SK-MEL-5 (cell line): ENCODE measurements at regions not wholly inside any gene's neighbourhood (a gene's known extent, or its start where the extent isn't known, plus 50 kb on each side); places are given as distances from the start of the nearest gene placed in this dataset.
A peak's percentile ranks its signal among the peaks of the same experiment; 100 is the strongest.
"Not testable (repeated sequence)": the region's sequence is repeated elsewhere in the genome, so short reads cannot be mapped to it uniquely, and the experiment has no call there.

Experiments used
- DNase-seq: peaks from one replicate; pipeline ENCODE4 v3.0.0-alpha.2; 2016; ENCODE audit warnings: low read depth, low spot score
- in situ Hi-C: cut with HindIII; loops from 2 replicates; pipeline ENCODE4 v1.10.0; 2016; ENCODE audit warnings: low sequenced_read_pairs, high pct_unique_total_duplicates, low pct_unique_long_range_greater_than_20kb

DNA sequence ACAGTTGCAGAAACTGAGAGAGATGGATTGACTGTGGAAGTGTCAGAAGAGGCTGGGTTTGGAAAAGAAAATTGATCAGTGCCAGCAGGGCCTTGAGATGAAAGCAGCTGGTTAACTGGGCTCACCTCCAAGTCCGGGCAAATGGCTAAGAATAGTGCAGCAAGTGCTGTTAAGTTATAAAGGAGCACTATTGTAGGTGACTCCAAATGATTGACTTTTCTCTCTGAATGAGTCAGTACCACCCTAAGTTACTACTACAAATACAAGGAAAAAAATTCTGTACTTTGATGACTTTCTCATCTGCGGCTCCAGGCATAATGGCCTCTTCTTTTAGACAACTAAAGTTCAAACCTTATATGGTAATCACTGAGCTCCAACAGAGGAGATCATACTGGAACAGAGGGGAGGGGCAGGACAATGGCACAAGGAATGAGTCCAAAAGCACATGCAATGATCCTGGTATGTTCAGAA is 733.4 kb upstream of the INTU start:
- no peak for DNase-seq
- in situ Hi-C loops: no loop called here

DNA sequence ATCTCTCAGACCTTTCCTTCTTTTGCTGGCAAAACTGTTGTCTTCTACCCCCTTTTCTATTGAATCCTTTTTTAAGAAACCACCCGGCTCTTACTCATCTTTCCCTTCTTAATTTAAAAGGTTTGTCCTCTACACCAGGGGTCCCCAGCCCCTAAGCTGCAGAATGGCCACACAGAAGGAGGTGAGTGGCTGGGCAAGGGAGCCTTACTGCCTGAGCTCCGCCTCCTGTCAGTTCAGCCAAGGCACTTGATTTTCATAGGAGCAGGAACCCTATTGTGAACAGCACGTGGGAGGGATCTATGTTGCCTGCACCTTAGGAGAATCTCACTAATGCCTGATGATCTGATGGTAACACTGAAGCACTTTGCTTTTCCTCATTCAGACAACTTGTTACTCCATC is 726.3 kb upstream of the INTU start:
- DNase-seq: no peak
- in situ Hi-C loops: no loop called here

DNA sequence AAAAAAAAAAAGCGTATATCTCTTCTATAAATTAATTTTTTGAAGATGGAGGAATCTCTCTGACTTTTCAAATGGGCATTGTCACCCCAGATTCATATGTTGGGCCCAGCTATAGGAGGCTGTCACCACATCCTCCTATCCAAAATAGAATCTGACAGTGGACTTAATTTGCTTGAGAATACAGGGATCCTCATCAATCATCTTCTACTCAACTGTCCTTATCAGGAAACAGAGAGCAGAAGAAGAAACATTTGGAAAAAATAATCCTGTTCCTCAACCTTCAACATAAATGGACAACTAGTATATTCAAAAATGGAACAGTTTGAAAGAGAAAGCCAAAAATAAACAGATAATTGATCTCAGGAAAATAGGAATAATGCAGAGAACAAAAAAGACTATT is 725.4 kb upstream of the INTU start:
- no peak for DNase-seq
- in situ Hi-C loops: no loop called here

DNA sequence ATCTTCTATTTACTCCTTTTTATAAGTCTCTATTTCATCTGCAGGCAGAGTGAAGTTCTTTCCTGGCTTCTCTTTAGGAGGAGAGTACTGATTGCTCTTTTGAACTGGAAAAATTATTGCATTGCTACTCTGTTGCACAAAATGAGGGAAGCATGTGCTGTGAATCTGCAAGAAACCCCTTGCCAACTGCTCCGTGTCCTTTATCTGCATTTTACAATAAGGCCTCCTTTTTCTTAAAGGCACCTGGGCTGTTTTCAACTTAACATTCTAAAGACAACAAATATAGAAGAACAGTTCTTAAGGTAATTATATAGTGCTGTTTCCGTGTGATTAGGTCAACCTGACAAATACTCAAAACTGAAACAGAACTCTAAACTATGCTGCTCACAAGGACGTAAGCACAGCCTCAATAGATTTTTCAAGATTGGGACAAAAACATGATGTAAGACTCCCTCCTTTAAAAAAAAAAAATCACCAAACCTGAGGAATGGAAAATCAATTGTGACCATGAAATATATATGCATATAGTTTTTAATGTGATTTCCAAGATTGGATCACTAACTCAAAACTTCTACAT is 716.6 kb upstream of the INTU start:
- no peak for DNase-seq
- in situ Hi-C loops: no loop called here

DNA sequence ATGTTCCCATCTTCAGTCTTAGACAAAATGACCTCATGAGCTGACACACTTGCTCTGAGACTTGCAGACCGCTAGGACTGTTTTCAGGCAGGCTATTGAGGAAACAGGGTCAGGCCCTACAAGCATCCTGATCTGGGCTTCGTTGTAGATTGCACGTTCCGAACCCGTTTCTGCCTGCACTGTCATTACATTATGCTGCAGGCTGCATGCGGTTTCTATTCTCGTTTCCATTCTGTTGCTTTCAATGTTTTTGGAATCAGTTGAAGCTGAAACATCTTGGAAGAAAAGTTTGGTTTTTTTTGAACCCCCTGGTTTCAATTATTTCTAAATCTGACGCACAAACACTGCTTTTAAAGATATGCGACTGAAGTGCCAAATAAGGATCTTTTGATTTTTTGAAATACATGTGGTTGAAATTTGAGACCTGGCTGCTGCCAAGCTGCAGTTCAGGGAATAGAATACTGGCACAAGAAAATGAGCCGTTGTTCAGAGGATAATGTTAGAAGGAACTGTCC is 716.1 kb upstream of the INTU start:
- in situ Hi-C loops: no loop called here
- peak; percentile 30 for DNase-seq

DNA sequence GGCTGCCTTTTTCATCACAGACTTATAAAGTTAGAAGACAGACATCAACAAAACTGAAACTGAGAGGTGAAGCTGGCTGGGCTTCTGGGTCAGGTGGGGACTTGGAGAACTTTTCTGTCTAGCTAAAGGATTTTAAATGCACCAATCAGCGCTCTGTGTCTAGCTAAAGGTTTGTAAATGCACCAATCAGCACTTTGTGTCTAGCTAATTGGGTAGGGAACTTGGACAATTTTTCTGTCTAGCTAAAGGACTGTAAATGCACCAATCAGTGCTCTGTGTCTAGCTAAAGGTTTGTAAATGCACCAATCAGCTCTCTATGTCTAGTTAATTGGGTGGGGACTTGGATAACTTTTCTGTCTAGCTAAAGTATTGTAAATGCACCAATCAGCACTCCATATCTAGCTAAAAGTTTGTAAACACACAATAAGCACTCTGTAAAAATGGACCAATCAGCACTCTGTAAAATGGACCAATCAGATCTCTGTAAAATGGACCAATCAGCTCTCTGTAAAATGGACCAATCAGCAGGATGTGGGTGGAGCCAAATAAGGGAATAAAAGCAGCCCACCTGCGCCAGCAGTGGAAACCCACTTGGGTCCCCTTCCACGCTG is 710.3 kb upstream of the INTU start:
- DNase-seq, in situ Hi-C loops: not testable (repeated sequence)

DNA sequence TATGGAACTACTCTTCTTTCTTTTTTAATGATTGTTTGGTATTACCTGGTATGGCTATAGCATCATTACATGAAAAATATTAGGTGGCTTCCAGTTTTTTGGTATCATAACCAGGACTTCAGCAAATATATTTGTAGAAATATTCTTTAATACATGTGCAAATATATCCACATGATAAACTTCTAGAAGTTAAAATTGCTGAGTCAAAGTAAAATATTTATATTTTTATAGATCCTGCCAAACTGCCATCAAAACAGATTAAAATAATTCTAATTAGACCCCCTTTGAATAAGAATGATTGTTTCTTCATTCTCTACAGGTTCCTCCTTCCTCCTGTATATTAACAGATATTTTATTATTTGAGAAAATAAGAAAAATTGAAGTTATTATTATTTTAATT is 708.5 kb upstream of the INTU start:
- in situ Hi-C loops: no loop called here
- DNase-seq: no peak

DNA sequence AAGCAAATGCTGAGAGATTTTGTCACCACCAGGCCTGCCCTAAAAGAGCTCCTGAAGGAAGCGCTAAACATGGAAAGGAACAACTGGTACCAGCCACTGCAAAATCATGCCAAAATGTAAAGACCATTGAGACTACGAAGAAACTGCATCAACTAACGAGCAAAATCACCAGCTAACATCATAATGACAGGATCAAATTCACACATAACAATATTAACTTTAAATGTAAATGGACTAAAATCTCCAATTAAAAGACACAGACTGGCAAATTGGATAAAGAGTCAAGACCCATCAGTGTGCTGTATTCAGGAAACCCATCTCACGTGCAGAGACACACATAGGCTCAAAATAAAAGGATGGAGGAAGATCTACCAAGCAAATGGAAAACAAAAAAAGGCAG is 702.7 kb upstream of the INTU start:
- in situ Hi-C loops, DNase-seq: not testable (repeated sequence)

DNA sequence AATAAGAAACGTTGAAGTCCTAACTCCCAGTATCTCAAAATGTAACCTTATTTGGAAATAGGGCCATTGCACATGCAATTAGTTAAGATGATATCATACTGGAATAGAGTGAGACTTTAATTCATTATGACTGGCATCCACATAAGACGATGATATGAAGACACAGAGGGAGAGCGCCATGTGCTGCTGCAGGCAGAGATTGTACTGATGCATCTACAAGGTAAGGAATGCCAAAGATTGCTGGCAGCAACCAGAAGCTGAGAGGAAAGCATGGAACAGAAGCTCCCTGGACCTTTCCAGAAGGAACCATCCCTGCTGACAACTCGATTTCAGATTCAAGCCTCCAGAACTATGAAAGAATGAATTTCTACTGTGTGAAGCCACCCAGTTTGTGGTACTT is 697.0 kb upstream of the INTU start:
- no peak for DNase-seq
- in situ Hi-C loops: no loop called here

DNA sequence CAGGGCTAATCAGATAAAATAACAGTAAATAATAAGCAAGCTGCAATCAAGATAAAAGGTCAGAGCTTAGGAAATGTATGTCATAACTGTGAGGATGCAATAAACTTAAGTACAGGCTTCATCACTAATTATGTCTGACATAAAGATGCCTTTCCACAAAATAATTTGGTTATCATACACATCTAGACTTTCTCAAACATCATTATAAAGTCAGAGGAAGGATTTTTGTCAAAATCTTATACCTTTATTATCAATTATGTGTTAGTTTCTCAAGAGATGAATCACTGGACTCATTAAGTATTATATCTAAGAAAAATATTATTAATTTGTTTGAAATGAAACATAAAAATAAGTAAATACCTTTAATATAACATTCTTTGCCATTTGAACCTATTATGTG is 695.4 kb upstream of the INTU start:
- in situ Hi-C loops: no loop called here

DNA sequence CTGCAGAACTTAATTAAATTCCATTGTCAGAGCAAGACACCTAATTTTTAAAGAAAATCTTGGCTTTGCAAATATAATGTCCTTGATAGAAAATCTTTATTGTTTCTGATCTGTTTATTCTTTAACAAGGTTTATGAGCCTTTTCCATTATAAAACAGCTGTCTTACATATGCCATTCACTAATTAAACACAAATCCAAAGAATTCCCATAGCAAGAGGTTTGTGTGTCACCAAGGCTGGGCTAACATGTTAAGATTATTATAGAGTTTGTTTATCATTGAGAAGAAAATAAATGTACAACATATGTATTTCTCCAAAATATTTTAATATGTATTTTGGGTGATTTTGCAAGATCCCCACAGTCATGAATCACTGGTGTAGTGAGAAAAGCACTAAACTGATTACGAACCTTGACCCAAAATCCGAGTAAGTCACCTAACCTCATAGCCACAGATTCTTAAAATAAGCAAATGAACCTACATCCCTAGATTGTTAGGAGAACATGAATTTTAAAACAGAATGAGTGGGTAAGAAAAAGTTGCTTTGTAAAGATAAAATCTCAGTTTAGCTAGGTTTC is 694.8 kb upstream of the INTU start:
- in situ Hi-C loops: no loop called here
- no peak for DNase-seq

More for the DNA sequence above, 695.4 kb upstream of the INTU start:
- DNase-seq: no peak

DNA sequence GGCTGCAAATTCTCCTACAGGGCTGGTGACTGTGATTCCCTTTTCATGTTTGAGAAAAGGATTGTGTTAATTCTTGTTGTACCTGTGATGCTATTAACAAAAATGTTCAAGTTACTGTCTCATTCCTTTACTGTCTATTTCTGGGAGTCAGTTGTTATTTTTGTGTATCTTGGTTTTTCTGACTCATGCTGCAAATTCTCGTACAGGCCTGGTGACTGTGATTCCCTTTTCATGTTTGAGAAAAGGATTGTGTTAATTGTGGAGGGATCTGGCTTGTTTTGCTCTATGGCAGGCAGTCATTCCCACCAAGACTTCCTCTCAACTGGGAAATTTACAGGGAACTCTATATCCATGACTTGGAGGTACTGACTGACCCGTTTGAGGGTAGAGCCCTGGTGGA is 693.4 kb upstream of the INTU start:
- no peak for DNase-seq
- in situ Hi-C loops: no loop called here

DNA sequence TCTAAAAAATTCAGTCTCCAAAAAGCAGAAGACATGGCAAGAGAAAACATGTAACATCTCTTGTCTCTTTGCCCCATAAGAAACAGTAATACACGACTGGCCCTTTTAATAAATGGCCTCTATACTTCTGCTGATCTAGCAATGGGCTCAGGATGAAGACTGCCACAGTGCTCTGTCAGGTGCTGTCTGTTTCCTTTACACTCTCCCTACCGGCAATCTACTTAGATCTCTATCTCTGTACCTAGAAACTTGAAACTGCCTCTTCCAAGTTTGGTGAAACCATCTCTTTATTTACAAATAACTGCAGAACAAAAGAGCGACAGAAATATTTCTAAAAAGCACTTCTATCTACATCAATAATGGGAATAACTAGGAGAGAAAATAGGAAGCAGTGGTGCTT is 685.2 kb upstream of the INTU start:
- no peak for DNase-seq
- in situ Hi-C loops: no loop called here

DNA sequence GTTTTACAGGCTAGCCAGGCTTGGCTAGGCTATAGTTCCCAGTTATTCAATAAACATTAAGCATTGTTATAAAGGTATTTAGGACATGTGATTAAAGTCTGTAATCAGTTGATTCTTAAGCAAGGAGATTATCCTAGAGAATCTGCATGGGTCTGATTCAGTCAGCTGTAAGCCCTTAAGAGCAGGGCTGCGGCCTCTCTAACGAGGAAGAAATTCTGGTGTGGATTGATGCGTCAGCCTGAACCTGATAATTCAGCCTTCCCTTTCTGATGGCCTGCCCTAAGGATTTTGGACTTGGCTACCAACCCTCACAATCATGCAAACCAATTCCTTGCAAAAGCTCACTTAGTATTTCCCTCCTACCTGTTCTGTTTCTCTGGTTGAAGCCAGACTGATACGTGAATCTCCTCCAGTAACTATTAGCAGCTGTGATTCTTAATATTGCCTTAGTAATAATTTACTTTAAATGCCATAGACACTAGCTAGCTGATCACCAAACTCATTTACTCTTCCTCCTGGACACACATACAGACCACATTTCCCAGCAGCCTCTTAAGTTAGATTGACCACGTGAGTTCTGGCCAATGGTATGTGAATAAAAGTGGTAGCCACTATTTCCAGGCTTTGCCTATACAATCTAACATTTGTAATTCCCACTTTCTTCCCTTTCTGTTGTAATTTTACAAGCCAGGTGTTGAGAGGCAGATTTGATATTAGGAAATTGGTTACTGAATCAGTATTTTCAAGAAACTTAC is 678.0 kb upstream of the INTU start:
- in situ Hi-C loops: no loop called here
- DNase-seq: no peak

DNA sequence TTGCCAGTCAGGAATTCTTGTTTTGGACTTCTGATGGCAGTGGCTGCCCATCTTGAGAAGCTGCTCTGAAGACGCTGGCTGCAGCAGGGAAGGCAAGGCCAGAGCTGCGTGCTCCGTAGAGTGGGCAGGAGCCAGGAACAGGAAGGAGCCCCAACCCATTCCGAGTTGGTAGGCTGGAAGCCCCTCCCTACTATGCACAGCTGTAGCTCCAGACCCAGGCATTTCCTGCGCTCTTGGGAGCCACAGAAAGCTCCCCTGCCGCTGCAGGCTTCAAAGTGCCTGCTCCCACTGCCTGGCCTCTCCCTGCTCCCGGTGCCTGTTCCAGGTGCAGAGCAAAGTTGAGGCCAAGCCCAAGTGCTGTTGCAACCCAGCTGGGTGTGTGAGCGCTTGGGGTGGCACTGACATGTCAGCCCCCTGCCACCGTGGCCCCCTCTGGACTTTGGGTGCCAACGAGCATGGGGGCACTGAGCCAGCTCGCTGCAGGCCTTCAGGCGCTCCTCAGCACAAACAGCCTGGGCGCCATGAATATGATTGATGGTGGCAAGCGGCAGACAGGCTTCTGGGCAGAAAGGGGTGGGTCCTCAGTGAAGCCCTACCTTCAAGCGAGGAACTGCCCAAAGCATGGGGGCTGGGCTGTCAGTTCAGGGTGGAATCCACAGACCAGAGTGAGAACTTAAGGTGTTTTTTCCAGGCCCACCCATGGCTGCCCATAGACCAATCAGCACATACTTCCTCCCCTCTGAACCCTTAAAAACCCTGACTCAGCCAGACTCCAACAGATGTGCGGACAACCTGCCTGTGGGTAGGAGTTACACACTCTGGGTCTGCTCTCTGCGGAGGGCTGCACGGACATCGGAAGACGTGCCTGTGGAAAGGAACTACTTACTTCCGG is 677.2 kb upstream of the INTU start:
- in situ Hi-C loops: no loop called here
- no peak for DNase-seq

DNA sequence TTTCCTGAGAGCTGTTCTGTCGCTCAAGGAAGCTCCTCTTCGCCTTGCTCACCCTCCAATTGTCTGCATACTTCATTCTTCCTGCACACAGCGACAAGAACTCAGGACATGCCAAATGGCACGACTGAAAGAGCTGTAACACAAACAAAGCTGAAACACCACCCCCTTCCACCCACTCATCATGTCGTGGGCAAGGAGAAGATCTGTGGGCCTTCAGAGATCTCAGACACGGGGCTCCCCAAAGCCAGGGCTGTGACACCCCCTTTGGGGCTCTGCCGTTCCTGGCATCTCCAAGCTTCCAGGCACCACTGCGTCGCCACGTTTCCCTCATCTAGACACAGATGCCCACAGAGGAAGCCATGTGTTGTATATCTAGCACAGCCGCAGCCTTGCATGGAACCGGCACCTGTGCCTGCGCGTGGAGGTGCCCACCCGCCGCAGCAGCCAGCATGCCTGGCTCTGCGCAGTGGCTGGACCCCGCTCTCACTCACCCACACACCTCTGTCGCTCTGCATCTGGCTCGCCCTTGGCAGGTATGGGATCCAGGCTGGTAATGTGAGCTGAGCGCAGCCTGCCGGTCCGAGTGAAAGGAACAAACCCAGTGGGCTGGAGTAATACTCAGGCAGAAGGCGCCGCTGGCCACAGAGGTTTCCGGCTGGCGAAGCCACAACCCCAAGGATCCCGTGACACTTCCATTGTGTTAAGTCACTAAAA is 676.4 kb upstream of the INTU start:
- DNase-seq: no peak
- in situ Hi-C loops: no loop called here

DNA sequence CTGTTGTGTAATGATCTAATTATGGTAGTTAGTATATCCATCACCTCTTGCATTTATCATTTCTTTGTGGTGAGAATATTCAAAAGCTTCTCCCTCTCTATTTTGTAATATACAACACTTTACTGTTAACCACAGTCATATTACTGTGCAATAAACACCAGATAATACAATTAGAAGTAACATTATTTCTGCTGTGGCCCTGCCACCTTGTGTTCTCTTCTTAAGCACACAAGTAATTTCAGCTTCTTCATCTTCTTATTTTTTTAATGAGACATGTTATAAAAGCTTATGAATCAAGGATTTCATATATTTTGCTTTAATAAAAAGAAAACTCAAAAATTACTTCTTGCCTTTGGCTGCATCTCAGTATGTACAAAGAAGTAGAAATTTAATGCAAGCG is 675.2 kb upstream of the INTU start:
- DNase-seq: peak; percentile 2

More for the DNA sequence above, 675.2 kb upstream of the INTU start:
- in situ Hi-C loops: no loop called here
